ENCODE measurements at regions not wholly inside any gene's neighbourhood (a gene's known extent, or its start where the extent isn't known, plus 50 kb on each side); places are given as distances from the start of the nearest gene placed in this dataset.

DNA sequence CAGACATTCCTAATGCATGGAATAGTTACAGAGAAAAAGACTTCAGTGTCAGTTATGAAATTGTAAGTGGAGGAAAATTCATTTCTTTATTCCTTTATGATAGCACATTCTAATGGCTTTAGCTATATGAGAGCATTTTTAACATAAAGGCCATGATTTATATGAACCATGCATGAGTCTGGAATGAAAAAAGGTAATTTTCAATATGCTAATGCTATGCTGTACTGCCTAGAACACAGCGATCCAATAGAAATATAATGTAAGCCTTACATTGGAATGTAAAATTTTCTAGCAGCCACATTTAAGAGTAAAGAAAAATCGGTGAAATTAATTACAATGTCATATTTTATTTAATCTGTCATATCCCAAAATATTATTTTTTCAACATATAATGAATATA lies 932.0 kb downstream of the C4orf33 start:
- TF ChIP-seq ZNF274 (IDR thresholded peaks at IDR 0.05; ENCODE audit: low read depth, low read length) = no peak
- no peak for TF ChIP-seq YY1 (IDR thresholded peaks at IDR 0.05; ENCODE audit: insufficient read depth, insufficient read length)
